ENCODE measurements at regions not wholly inside any gene's neighbourhood (a gene's known extent, or its start where the extent isn't known, plus 50 kb on each side); places are given as distances from the start of the nearest gene placed in this dataset.
"Not testable (repeated sequence)": the region's sequence is repeated elsewhere in the genome, so short reads cannot be mapped to it uniquely, and the experiment has no call there.

DNA sequence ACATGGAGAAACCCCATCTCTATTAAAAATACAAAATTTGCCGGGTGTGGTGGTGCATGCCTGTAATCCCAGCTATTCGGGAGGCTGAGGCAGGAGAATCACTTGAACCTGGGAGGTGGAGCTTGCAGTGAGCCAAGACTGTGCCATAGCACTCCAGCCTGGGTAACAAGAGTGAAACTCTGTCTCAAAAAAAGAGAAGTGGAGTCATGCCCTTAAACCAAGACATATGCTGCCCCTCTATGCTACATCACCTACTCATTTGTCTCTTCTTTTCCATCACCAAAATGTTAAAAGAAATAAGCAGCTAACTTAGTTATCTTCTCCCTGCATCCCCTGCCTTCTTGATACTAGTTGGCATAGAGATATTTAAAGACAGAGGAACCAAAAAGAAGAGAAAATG is 63.4 kb upstream of the RBPJ start:
- DNase-seq = not testable (repeated sequence)

DNA sequence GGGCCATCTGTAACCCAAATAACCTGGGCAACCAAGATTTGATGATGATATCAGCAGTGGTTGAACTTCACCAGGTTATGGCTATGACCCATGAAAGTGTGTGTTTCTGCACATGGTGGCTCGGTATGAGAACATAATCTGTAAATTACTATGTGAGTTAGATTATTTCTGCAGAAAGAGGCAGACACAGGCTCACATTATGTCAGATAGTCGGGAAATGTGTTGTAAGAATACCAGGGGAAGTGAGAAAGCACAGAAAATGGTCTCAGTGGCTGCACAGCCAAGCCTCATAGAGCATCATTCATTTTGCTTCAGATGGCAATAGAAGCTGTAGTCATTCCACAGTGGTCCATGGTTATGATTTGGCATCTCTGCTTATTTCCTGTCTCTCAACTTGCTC is 63.0 kb upstream of the RBPJ start:
- no peak for DNase-seq

DNA sequence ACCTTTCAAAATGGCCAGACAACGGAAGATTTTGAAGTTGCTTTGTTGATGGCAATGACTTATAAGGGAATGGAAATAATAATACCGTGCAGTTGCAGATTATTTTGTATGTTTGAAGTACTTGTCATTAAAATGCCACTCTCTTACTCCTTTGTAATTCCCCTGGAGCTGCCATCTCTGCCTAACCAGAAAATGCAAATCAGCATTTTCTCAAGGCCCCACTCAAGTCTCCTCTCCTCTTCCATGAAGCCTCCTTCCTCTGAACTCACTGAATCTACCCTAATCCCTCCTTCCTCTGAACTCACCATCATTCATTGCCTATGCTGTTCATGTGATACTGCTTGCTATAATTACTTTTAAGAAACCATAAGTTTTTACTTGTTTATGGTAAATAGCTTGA is 60.2 kb upstream of the RBPJ start:
- no peak for DNase-seq

DNA sequence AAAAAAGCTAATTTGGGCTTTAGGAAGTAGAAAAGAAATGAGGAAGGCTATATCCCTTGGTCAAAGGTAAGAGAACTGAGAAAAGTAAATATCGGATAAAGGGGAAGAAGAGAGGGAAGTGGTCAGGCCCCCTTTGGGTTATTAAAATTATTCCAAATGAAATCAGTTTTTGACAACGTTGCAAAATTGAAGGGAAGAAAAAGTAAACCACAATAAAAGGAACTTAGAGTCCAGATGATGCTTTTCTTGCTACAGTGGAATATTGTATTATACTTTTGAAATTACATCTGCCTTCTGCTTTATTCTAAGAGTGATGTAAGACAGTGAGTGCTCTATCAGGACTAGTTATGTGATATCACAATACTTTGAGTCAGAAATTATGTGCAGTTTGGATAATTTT is 59.4 kb upstream of the RBPJ start:
- DNase-seq = no peak

- peak; percentile 5 for DNase-seq
These were observed 57.6 kb upstream of the RBPJ start for GRCh38 chr4:26263165-26263564.

- no peak for DNase-seq
These were observed 56.7 kb upstream of the RBPJ start for GRCh38 chr4:26264109-26264508.

GRCh38 chr4:26267087-26267486 is 53.7 kb upstream of the RBPJ start:
- no peak for DNase-seq

GRCh38 chr4:26268246-26268645 is 52.6 kb upstream of the RBPJ start:
- no peak for DNase-seq

DNA sequence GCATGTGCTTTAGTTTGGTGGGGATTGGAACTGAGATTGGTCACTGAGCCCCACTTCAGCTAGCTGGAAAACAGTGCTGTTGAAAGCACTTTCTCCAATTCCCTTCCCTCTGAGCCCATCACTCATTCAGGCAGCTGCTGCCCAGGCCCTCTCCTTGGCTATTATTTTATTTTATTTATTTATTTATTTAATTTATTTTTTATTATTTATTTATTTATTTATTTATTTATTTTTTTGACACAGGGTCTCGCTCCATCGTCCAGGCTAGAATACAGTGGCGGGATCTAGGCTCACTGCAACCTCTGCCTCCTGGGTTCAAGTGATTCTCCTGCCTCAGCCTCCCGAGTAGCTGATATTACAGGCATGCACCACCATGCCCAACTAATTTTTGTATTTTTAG is 51.8 kb upstream of the RBPJ start:
- no peak for DNase-seq
